Activated naive CD4-positive, alpha-beta T cell treated with anti-CD3 and anti-CD28 coated beads for 36 hours (primary cell): ENCODE measurements at regions not wholly inside any gene's neighbourhood (a gene's known extent, or its start where the extent isn't known, plus 50 kb on each side); places are given as distances from the start of the nearest gene placed in this dataset.
"Not testable (repeated sequence)": the region's sequence is repeated elsewhere in the genome, so short reads cannot be mapped to it uniquely, and the experiment has no call there.

Experiments
- CTCF ChIA-PET: fragments of 350-600 bp; sonication (Branson Sonifier 250); formaldehyde crosslinking; loops from one replicate; lab custom pipeline; 2021; ENCODE audit warnings: antibody characterized with exemption; lab: Charles Lee
- DNase-seq: peaks from one replicate; pipeline ENCODE4 v3.0.0-alpha.2; 2020
- H3K27ac Mint-ChIP-seq: one replicate; pipeline ENCODE4 v1.8.0; 2021; ENCODE audit warnings: mild to moderate bottlenecking, mixed read lengths
- H3K27me3 Mint-ChIP-seq: one replicate; pipeline ENCODE4 v1.8.0; 2021; ENCODE audit warnings: low read depth, mixed read lengths
- H3K36me3 Mint-ChIP-seq: one replicate; pipeline ENCODE4 v1.8.0; 2021; ENCODE audit warnings: low read depth, mixed read lengths
- H3K4me1 Mint-ChIP-seq: one replicate; pipeline ENCODE4 v1.8.0; 2021; ENCODE audit warnings: low read depth, mixed read lengths
- H3K4me3 Mint-ChIP-seq: one replicate; pipeline ENCODE4 v1.8.0; 2021; ENCODE audit warnings: mild to moderate bottlenecking, moderate library complexity, mixed read lengths
- H3K9me3 Mint-ChIP-seq: one replicate; pipeline ENCODE4 v1.8.0; 2021; ENCODE audit warnings: mixed read lengths
- intact Hi-C: fragments of 100-400 bp; cut with micrococcal nuclease; formaldehyde crosslinking; loops from one replicate; pipeline ENCODE4 v1.15.1; 2023

DNA sequence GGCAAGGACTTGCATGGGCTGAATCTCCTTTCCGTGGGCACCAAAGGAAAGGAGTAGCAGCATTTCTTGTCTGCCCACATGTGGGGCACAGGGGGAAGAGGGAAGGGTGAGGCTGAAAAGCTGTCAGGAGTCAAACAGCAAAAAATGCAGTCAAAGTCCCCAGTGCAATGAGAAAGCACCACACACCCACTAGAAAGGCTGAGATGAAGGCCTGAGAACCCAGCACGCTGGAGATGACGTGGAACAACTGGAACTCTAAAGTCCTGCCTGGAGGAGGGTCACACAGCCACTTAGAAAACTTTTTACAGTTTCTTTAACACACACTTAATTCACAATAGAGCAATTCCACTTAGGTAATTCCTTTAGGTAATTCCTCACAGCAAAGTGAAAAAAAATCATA is 94.6 kb upstream of the IGFBPL1 start:
- Mint-ChIP-seq H3K27me3 (no peaks in the 10 kb centered on the region), H3K4me1 (no peaks in the 10 kb centered on the region), H3K27ac (no peak overlapping the region), H3K4me3 (no peak overlapping the region), H3K36me3 (no peaks in the 10 kb centered on the region), H3K9me3 (no peaks in the 10 kb centered on the region)
- intact Hi-C loops: no loop called here
- DNase-seq: no peak
- CTCF ChIA-PET: no interaction called here

DNA sequence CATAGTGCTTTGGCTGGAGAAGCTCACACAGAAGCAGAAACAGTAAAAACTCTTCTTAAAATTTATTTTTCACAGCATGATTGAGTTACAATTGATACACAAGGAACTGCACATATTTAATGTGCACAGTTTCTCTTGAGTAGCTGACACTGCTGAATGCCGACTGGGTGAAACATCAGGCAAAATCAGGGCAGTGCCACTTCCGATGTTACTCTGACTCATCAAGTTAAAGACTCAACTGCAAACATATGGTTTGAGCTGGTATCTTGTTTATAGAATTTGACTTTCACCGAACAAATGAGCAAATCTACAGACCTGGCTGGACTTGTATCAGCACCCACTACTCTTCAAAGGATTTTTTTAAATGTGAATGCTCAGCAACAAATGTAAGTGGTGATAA is 92.0 kb upstream of the IGFBPL1 start:
- H3K36me3 Mint-ChIP-seq, H3K27ac Mint-ChIP-seq, H3K4me3 Mint-ChIP-seq, H3K4me1 Mint-ChIP-seq, CTCF ChIA-PET, H3K9me3 Mint-ChIP-seq, DNase-seq, intact Hi-C loops, H3K27me3 Mint-ChIP-seq: not testable (repeated sequence)

DNA sequence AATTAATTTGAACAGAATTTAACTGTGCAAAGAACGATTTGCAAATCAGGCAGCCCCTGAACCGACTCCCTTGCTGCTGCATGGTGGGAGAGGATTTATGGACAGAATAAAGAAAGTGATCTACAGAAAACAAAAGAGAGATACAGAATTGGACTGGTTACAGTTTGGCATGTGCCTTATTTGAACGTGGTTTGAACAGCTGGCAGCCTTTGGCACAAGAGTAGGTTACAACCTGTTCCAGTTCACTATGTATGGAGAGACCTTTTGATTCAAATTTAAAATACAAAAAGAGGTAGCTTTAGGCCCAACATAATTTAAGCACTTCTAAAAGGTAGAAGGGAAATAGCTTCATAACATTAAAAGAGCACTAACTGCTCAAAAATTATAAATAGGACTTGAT is 90.8 kb upstream of the IGFBPL1 start:
- DNase-seq, H3K4me1 Mint-ChIP-seq, H3K27me3 Mint-ChIP-seq, H3K9me3 Mint-ChIP-seq, CTCF ChIA-PET, intact Hi-C loops, H3K27ac Mint-ChIP-seq, H3K4me3 Mint-ChIP-seq, H3K36me3 Mint-ChIP-seq: not testable (repeated sequence)

DNA sequence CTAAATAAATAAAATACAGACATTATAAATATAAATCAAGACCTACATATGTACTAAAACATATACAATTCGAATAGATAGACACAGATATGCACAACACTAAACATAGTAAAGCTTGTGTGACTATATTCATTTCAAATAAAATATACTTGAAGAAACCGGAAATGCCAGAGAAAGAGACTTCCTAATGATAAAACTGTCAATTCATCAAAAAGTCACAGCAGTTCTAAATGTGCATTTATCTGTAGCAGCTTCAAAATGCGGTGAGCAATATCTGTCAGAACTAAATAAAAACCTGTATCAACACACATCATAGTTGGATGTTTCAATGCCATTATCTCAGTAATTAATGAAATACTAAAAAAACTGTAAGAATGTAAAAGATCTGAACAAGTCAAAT is 86.1 kb upstream of the IGFBPL1 start:
- H3K27me3 Mint-ChIP-seq, DNase-seq, CTCF ChIA-PET, H3K4me1 Mint-ChIP-seq, H3K36me3 Mint-ChIP-seq, H3K27ac Mint-ChIP-seq, H3K4me3 Mint-ChIP-seq, H3K9me3 Mint-ChIP-seq, intact Hi-C loops: not testable (repeated sequence)

DNA sequence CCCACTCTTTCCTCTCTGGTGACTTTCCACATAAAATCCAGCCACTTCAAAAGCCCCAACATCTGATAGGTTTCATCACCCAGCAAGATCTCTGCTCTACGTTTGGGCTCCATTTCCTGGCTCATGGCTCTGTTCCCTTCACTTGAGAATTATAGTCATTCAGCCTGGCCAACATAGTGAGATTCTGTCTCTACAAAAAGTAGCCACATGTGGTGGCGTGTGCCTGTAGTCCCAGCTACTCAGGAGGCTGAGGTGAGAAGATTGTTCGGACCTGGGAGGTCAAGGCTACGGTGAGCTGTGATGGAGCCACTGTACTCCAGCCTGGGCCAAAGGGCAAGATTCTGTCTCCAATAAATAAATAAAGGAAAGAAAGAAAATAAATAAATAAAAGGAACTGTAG is 83.3 kb upstream of the IGFBPL1 start:
- no peaks in the 10 kb centered on the region for H3K27me3 Mint-ChIP-seq
- no peaks in the 10 kb centered on the region for H3K36me3 Mint-ChIP-seq
- H3K9me3 Mint-ChIP-seq: no peaks in the 10 kb centered on the region
- no peak for DNase-seq
- no peaks in the 10 kb centered on the region for H3K4me1 Mint-ChIP-seq
- intact Hi-C loops: no loop called here
- CTCF ChIA-PET: no interaction called here
- H3K4me3 Mint-ChIP-seq: no peak overlapping the region
- no peak overlapping the region for H3K27ac Mint-ChIP-seq

DNA sequence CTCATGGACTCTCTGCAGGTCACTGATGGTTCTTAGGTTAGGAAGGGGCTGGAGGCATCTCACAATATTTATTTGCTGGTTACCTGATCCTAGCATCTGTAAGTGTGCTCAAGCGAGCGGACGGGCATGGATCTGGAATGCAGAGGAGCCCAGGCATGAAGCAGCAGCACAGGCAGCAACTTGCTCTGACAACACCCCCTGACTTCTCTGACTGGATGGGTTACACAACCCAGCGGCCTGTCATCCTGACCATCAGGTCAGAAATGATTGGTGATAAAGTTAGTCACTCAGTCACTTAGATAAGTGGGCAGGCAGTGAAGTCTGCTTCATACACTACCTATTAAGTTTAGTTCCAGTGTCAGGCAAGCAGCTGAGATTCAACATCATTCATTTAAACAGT is 75.9 kb upstream of the IGFBPL1 start:
- CTCF ChIA-PET, intact Hi-C loops, H3K9me3 Mint-ChIP-seq, H3K4me1 Mint-ChIP-seq, DNase-seq, H3K4me3 Mint-ChIP-seq, H3K27ac Mint-ChIP-seq, H3K36me3 Mint-ChIP-seq, H3K27me3 Mint-ChIP-seq: not testable (repeated sequence)

DNA sequence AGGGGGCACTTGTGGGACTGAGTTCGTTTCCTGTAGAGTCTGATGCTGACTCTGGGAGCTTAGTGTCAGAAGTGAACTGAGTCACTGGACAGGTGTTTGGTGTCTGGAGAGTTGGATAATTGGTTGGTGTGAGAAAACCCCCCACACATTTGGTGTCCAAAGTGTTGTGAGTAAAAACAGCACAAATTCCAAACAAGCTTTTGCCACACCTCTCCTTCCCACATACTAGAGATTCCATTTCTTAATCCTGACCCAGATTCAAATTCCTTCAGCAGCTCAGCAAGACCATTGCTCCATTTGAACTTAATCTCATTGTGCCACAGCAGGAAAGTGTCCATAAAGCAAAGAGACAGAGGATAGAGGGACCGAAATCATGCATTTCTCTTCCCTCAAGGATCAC is 74.3 kb upstream of the IGFBPL1 start:
- H3K36me3 Mint-ChIP-seq, H3K4me1 Mint-ChIP-seq, CTCF ChIA-PET, H3K27ac Mint-ChIP-seq, H3K9me3 Mint-ChIP-seq, H3K4me3 Mint-ChIP-seq, DNase-seq, intact Hi-C loops, H3K27me3 Mint-ChIP-seq: not testable (repeated sequence)

DNA sequence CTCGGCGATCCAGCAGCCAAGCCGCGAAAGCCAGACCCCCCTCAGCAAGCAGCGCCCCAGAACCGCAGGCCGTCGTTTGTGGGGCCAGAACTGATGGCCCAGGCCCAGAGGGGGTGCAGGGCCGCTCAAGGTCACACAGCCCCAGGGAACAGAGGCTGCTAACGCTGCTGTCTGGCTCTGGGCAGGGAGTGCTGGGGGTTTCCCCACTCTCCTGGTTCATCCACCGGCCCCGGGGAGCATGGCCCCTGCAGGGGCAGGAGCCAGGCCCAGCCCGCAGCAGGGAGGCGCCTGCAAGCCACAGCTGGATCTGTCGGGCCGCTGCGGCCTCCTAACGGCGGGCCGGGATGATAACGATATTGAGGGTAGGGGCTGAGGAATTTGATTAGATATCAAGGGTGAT is 64.8 kb upstream of the IGFBPL1 start:
- Mint-ChIP-seq H3K9me3 (peaks cover 5% of the 10 kb centered on the region), H3K4me3 (no peak overlapping the region), H3K4me1 (no peaks in the 10 kb centered on the region), H3K27me3 (peaks cover 6% of the 10 kb centered on the region), H3K27ac (no peak overlapping the region), H3K36me3 (no peaks in the 10 kb centered on the region)
- DNase-seq: no peak
- CTCF ChIA-PET: no interaction called here
- intact Hi-C loops: no loop called here

DNA sequence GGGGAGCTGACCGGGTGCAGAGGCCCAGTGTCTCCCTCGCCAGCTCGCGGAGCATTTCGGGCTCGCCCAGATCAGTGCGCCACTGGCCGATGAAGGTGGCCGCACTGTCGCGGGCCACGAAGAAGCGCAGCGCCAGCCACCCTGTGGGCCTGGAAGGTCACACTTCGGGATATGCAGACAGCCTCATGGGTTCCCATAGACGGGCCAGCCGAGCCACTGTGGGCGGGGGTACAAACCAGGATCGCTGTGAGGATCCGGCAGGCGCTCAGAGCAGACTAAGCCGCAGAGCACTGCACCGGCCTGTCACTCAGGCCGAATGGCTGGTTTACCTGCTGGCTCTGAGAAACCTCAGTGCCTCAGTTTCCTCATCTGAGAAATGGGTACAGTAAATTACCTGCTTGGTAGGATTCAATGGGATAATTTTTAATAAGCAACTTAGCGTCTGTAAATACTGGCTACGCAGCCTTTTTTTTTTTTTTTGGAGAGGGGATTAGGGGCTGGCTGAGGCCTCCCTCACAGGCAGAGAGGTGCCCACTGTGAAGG is 64.0 kb upstream of the IGFBPL1 start:
- Mint-ChIP-seq H3K27me3 (peaks cover 8% of the 10 kb centered on the region), H3K9me3 (peaks cover 5% of the 10 kb centered on the region), H3K4me3 (no peak overlapping the region), H3K36me3 (no peaks in the 10 kb centered on the region), H3K27ac (no peak overlapping the region), H3K4me1 (no peaks in the 10 kb centered on the region)
- intact Hi-C loops: no loop called here
- CTCF ChIA-PET: no interaction called here
- no peak for DNase-seq

DNA sequence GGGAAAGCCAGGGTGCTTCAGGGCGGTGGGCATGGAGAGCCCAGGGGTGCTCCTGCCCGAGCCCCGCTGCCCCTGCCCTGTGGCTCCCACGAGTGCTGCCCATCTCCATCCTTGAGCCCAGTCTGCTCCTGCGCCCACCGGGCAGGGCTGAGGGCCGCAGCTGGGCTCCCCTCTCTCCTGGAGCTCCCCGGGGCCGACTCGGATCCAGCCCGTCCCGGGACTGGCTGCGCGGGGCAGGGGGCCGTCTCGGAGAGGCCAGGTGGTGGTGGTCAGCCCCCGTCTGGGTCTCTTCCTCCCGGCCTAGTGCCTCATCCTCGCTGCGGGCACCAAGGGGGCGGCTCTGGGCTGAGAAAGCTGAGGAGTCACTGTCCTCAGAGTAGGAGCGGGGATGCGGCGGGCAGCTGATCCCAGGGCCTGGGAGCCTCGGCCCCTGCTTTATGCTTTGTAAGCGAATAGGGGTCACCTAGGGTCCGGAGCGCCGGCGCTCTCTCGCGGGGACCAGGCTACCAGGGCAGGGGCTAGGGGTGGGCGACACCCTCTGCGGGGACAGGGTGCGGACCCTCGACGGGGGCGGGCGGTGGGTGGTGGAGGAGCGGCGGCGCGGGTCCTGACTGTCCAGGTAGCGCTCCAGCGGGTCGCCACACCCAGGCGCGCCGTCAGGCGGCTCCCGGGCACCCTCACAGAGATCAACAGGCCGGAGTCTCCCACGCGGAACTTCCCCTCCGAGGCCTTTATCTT is 63.3 kb upstream of the IGFBPL1 start:
- intact Hi-C loops, H3K9me3 Mint-ChIP-seq: not testable (repeated sequence)

DNA sequence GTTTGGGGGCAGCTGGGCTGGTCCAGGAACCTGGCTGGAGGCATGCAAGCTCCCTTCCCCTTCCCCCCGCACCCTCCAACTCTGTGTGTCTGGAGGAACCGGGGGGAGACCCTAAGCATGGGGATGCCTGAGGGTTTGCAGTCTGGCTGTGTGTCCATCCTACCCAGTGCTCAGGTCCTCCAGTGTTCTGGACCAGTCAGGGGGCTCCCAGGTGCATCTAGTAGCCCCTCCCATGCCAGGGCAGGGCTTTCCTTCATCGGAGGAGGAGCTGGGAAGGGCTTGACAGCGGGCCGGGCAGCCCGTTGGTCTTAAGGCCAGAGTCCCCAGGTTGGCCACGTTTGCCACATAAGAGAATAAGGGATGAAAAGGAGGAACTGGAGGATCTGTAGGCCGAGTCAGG is 62.6 kb upstream of the IGFBPL1 start:
- Mint-ChIP-seq H3K27ac (no peak overlapping the region), H3K27me3 (peaks cover 8% of the 10 kb centered on the region), H3K36me3 (no peaks in the 10 kb centered on the region), H3K4me3 (no peak overlapping the region), H3K4me1 (no peaks in the 10 kb centered on the region), H3K9me3 (peaks cover 4% of the 10 kb centered on the region)
- CTCF ChIA-PET: no interaction called here
- no peak for DNase-seq
- intact Hi-C loops: no loop called here

More for the DNA sequence above, 63.3 kb upstream of the IGFBPL1 start:
- H3K4me1 Mint-ChIP-seq, H3K36me3 Mint-ChIP-seq, H3K4me3 Mint-ChIP-seq, H3K27me3 Mint-ChIP-seq, H3K27ac Mint-ChIP-seq, CTCF ChIA-PET, DNase-seq: not testable (repeated sequence)

DNA sequence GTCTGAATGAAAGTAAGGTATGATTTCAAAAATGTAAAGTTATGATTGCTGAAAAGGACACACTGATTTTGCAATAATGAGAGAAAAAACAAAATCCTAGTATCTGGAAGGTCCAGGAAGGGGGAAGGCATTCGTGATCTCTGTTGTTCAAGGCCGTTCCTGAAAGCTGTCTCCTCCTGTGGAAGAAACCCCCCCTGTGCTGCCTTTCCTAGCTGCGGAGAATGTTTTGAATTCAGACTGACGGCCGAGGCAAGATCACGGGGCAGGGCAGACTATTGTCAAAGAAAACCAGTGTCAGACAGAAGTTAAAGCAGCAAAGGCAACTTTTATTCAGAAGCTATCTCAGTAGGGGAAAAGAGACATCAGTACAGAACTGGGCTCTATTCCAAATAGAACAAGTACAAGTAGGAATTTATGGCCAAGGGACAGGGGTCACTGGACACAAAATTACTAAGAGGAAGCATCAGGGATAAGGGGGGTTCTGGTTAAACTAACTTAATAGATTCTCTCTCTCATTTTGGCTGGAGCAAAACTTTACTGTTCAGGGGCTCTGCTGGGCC is 61.9 kb upstream of the IGFBPL1 start:
- Mint-ChIP-seq H3K27ac (no peak overlapping the region), H3K9me3 (no peaks in the 10 kb centered on the region), H3K27me3 (peaks cover 8% of the 10 kb centered on the region), H3K4me1 (no peaks in the 10 kb centered on the region), H3K36me3 (no peaks in the 10 kb centered on the region), H3K4me3 (no peak overlapping the region)
- no peak for DNase-seq
- CTCF ChIA-PET: no interaction called here
- intact Hi-C loops: no loop called here

DNA sequence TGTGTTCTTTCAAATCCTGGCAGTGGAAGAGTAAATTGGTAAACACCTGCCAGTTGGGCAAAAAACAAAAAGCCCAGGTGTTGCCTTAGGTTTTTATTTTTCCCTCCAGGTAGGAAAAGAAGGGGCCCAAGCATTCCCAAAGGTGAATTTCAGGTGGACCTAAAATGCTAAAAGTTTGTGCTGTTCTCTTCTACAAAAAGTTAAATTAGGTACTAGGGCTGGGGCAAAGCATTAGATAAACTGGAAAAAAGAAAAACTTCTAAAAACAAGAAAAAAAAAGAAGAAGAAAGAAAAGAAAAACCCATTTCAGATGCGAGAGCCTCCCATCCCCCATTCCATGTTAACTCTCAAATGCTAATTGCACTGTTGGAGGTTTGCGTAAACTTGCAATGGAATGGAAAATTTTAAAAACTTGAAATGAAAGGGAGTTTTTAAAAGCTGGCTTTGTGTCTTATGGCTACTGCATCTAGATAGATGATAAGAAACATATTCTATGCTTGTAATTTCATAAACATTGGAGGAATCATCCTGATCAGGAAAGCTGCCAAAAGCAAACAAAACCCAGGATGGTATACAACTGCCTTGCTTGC is 59.9 kb upstream of the IGFBPL1 start:
- H3K9me3 Mint-ChIP-seq, H3K36me3 Mint-ChIP-seq, H3K27ac Mint-ChIP-seq, DNase-seq, intact Hi-C loops, H3K4me1 Mint-ChIP-seq, CTCF ChIA-PET, H3K27me3 Mint-ChIP-seq, H3K4me3 Mint-ChIP-seq: not testable (repeated sequence)
